ENCODE measurements at regions not wholly inside any gene's neighbourhood (a gene's known extent, or its start where the extent isn't known, plus 50 kb on each side); places are given as distances from the start of the nearest gene placed in this dataset.

DNA sequence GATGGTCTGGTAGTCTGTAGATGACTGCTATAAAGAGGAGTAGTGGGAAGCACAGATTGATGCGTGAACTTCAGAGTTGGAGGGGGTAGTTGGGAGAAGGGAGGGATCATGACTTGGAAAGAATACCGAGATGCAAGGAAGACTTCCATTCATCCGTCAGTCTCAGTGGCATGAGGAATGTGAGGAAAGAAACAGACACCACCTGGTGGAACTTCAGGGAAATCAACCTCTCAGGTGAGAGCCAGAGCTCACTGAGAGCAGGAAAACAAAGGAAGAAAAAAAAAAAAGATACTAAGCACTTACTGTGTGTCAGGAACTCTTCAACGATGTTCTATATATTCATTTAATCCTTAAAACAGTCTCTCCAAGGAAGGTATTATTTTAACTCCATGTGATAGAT, 172.4 kb downstream of the OXSM start:
- peaks cover 4% of the 10 kb centered on the region; the same call in 1 of the 2 replicates for H3K9me3 Mint-ChIP-seq
- H3K36me3 Mint-ChIP-seq (ENCODE audit: low read depth) = no peaks in the 10 kb centered on the region
- TF ChIP-seq, protein P1, sequence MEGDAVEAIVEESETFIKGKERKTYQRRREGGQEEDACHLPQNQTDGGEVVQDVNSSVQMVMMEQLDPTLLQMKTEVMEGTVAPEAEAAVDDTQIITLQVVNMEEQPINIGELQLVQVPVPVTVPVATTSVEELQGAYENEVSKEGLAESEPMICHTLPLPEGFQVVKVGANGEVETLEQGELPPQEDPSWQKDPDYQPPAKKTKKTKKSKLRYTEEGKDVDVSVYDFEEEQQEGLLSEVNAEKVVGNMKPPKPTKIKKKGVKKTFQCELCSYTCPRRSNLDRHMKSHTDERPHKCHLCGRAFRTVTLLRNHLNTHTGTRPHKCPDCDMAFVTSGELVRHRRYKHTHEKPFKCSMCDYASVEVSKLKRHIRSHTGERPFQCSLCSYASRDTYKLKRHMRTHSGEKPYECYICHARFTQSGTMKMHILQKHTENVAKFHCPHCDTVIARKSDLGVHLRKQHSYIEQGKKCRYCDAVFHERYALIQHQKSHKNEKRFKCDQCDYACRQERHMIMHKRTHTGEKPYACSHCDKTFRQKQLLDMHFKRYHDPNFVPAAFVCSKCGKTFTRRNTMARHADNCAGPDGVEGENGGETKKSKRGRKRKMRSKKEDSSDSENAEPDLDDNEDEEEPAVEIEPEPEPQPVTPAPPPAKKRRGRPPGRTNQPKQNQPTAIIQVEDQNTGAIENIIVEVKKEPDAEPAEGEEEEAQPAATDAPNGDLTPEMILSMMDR (IDR thresholded peaks at IDR 0.05) = no peak
- H3K27ac Mint-ChIP-seq = no peak overlapping the region
- no peak overlapping the region for H3K4me3 Mint-ChIP-seq
- no peaks in the 10 kb centered on the region for H3K4me1 Mint-ChIP-seq (ENCODE audit: low read depth)
- H3K27me3 Mint-ChIP-seq (ENCODE audit: insufficient read depth) = no peaks in the 10 kb centered on the region
- no peak for DNase-seq

DNA sequence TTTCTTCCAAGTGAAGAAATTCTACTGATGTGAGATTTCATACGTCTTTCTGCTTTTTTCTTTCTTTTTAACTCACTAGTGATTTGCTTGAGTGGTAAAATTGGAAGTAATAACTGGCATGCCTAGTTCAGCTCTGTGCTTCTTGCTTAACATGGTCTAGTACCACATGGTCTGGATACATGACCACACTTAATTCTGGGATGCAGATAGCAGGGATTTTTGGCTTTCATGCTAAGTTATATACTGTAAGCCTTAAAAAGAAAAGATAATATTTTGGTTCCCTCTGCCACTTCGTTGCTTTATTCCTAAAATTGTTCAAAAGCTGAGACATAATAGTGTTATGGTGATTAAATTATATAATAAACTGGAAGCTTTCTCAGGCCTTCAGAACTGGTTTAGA, 174.3 kb downstream of the OXSM start:
- Mint-ChIP-seq H3K27me3 (ENCODE audit: insufficient read depth) (no peaks in the 10 kb centered on the region), H3K4me3 (no peak overlapping the region), H3K4me1 (ENCODE audit: low read depth) (no peaks in the 10 kb centered on the region), H3K9me3 (peaks cover 13% of the 10 kb centered on the region), H3K27ac (no peak overlapping the region), H3K36me3 (ENCODE audit: low read depth) (no peaks in the 10 kb centered on the region)
- no peak for DNase-seq
- TF ChIP-seq, protein P1 (IDR thresholded peaks at IDR 0.05) = no peak

DNA sequence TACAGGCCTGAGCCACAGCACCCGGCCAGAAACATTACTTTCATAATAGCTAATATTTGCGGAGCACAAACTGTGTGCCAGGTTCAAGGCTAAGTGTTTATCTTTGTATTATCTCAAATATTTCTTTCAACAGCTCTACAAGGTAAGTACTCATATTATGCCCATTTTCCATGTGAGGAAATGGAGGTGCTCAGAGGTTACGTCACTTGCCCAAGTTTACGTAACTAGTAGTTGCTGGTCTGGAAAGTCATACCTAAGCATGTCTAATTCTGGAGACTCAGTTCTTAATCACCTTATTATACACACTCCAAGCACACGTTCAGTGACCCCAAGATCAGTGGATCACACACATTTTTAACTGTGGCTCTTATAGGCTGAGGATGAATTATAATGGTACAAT, 177.5 kb downstream of the OXSM start:
- no peak for DNase-seq
- TF ChIP-seq, protein P1 (IDR thresholded peaks at IDR 0.05) = no peak
- Mint-ChIP-seq H3K27ac (no peak overlapping the region), H3K36me3 (ENCODE audit: low read depth) (no peaks in the 10 kb centered on the region), H3K9me3 (peaks cover 33% of the 10 kb centered on the region), H3K4me1 (ENCODE audit: low read depth) (no peaks in the 10 kb centered on the region), H3K4me3 (no peak overlapping the region), H3K27me3 (ENCODE audit: insufficient read depth) (no peaks in the 10 kb centered on the region; the same call in 1 of the 2 replicates)

DNA sequence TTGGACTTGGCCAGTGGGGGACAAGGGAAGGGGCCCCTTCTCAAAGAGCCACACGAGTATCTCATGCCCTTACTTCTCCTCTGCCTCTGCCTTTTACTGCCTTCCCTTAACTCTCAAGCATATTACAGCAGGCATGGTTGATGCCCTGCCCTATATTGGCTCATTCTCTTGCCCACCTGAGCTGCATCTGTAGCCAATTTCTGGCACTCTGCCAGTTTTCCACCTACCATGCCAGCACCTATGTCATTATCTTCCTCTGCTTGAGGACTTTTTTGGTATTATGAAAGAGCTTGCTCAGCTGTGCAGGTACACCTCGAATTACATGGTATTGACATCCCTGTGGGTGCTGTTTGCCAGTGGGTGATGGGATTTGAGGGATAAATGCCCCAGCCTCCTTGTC, 181.8 kb downstream of the OXSM start:
- Mint-ChIP-seq H3K4me1 (ENCODE audit: low read depth) (no peaks in the 10 kb centered on the region), H3K27ac (no peak overlapping the region), H3K36me3 (ENCODE audit: low read depth) (no peaks in the 10 kb centered on the region), H3K4me3 (no peak overlapping the region), H3K9me3 (peaks cover 41% of the 10 kb centered on the region), H3K27me3 (ENCODE audit: insufficient read depth) (no peaks in the 10 kb centered on the region; the same call in 1 of the 2 replicates)
- TF ChIP-seq, protein P1 (IDR thresholded peaks at IDR 0.05) = no peak
- no peak for DNase-seq

DNA sequence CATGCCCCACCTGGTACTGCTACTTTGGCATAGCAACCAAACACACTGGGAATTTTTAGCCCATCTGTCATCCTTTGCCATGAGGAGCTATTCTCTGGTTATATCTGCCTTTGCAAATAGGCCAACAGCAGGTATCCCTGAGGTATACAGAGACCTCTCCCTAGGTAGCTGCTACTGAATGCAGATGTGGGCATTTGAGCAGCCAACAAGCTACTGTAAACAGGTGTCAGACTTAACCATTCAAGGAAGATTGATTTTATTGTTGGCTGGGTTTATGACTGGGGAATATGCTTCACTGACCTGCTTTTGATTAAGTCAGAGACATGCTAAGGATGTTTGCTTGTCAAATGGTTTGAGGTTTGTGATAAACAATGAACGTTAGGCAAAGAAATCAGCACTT, 183.2 kb downstream of the OXSM start:
- DNase-seq = no peak
- H3K9me3 Mint-ChIP-seq = peaks cover 41% of the 10 kb centered on the region
- H3K36me3 Mint-ChIP-seq (ENCODE audit: low read depth) = no peaks in the 10 kb centered on the region
- H3K4me3 Mint-ChIP-seq = no peak overlapping the region
- no peak overlapping the region for H3K27ac Mint-ChIP-seq
- TF ChIP-seq, protein P1 (IDR thresholded peaks at IDR 0.05) = no peak
- no peaks in the 10 kb centered on the region; the same call in 1 of the 2 replicates for H3K27me3 Mint-ChIP-seq (ENCODE audit: insufficient read depth)
- no peaks in the 10 kb centered on the region for H3K4me1 Mint-ChIP-seq (ENCODE audit: low read depth)

DNA sequence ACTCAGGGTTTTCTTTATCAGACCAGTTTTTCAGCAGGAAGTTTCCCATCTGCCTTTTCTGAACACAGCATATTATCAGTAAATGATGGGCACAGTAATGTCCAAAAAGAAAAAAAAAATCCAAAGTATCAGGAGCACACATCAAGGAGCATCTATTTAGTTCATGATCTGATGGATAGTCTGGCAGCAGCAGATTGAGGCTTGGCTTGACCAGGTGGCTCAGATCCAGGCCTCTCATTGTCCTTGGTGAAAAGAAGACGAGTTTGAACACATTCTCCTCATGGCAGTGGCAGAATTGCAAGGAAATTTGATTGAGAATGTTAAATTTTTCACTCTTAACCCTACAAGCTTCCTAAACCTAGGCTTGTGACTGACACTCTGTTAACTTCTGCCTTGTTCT, 192.9 kb downstream of the OXSM start:
- Mint-ChIP-seq H3K4me3 (no peak overlapping the region), H3K27ac (no peak overlapping the region)
- no peak for DNase-seq

More for the DNA sequence above, 192.9 kb downstream of the OXSM start:
- Mint-ChIP-seq H3K4me1 (ENCODE audit: low read depth) (no peaks in the 10 kb centered on the region), H3K27me3 (ENCODE audit: insufficient read depth) (no peaks in the 10 kb centered on the region), H3K9me3 (peaks cover 29% of the 10 kb centered on the region), H3K36me3 (ENCODE audit: low read depth) (no peaks in the 10 kb centered on the region; the same call in 1 of the 2 replicates)
- TF ChIP-seq, protein P1 (IDR thresholded peaks at IDR 0.05) = no peak
